A673 (cell line): ENCODE measurements at regions not wholly inside any gene's neighbourhood (a gene's known extent, or its start where the extent isn't known, plus 50 kb on each side); places are given as distances from the start of the nearest gene placed in this dataset.

Source experiments
- CTCF ChIP-seq: fragments of 300-800, 200-600 bp; sonication (generic); conservative IDR thresholded peaks from 2 replicates; pipeline ENCODE4 v1.5.1; 2017; ENCODE audit warnings: low read depth, mild to moderate bottlenecking, antibody characterized with exemption, low read length, moderate library complexity, mixed read lengths
- EZH2 ChIP-seq: fragments of 200-600 bp; sonication (generic); IDR thresholded peaks from 2 replicates; pipeline ENCODE4 v1.6.1; 2017; ENCODE audit warnings: borderline replicate concordance, low read depth, mild to moderate bottlenecking, mixed read lengths, antibody characterized with exemption, low read length; ENCODE audit not compliant: poor library complexity, severe bottlenecking

GRCh38 chr15:98393471-98393870 lies 254.9 kb upstream of the IGF1R start:
- no peak for TF ChIP-seq CTCF
- TF ChIP-seq EZH2: no peak
